CD14-positive monocyte (primary cell): ENCODE measurements at regions not wholly inside any gene's neighbourhood (a gene's known extent, or its start where the extent isn't known, plus 50 kb on each side); places are given as distances from the start of the nearest gene placed in this dataset.

Experiments used
- DNase-seq, 3 donors: peaks; one replicate each; pipeline ENCODE4 v3.0.0-alpha.2; 2011 to 2022
- H2AFZ ChIP-seq: 2 replicates; pipeline ENCODE4 v1.6.0; 2012; ENCODE audit warnings: mild to moderate bottlenecking, low read depth, low read length, inconsistent platforms; ENCODE audit not compliant: insufficient read depth, poor library complexity, severe bottlenecking
- H3K27ac ChIP-seq, 2 donors: 1 replicate in 1 of 2; 2 replicates in 1 of 2; pipeline ENCODE4 v1.5.1; 2012 to 2013; ENCODE audit warnings: low read length in 2 of 2, control low read depth in 1 of 2, inconsistent platforms in 1 of 2, low read depth in 1 of 2, mild to moderate bottlenecking in 1 of 2
- H3K27me3 ChIP-seq, 2 donors: one replicate each; pipeline versions ENCODE4 v1.6.0 to v1.6.1; 2011 to 2013; ENCODE audit warnings: low read length in 2 of 2; ENCODE audit not compliant: control insufficient read depth in 2 of 2, insufficient read depth in 2 of 2
- H3K36me3 ChIP-seq, 2 donors: replicated peaks in 1 of 2; 1 replicate in 1 of 2; 2 replicates in 1 of 2; pipeline versions ENCODE4 v1.5.1 to v1.6.1; 2012 to 2013; ENCODE audit warnings: low read length in 2 of 2, control low read depth in 1 of 2, inconsistent platforms in 1 of 2, mild to moderate bottlenecking in 1 of 2; ENCODE audit not compliant: insufficient read depth in 2 of 2, control insufficient read depth in 1 of 2
- H3K4me1 ChIP-seq, 2 donors: 1 replicate in 1 of 2; 2 replicates in 1 of 2; pipeline versions ENCODE4 v1.5.1 to v1.6.1; 2012 to 2013; ENCODE audit warnings: low read length in 2 of 2, control low read depth in 1 of 2, inconsistent platforms in 1 of 2, mild to moderate bottlenecking in 1 of 2, moderate library complexity in 1 of 2; ENCODE audit not compliant: insufficient read depth in 2 of 2, control insufficient read depth in 1 of 2
- H3K4me2 ChIP-seq: replicated peaks from 2 replicates; pipeline ENCODE3; 2012; ENCODE audit warnings: low read length, moderate library complexity, mild to moderate bottlenecking; ENCODE audit not compliant: poor library complexity, severe bottlenecking; ENCODE audit errors: extremely low read depth
- H3K4me3 ChIP-seq, 3 experiments: fragments of 200-600 bp in 1 of 3; sonication (generic) in 1 of 3; replicated peaks in 1 of 3; 1 replicate in 2 of 3; 2 replicates in 1 of 3; pipeline ENCODE4 v1.5.1; 2011 to 2013; ENCODE audit warnings: low read length in 3 of 3, mild to moderate bottlenecking in 3 of 3, control low read depth in 2 of 3, low read depth in 2 of 3, inconsistent platforms in 1 of 3, moderate library complexity in 1 of 3
- H3K79me2 ChIP-seq: 2 replicates; pipeline ENCODE4 v1.6.0; 2012; ENCODE audit warnings: mild to moderate bottlenecking, control low read depth, inconsistent platforms, low read length, moderate library complexity; ENCODE audit not compliant: insufficient read depth
- H3K9ac ChIP-seq: 2 replicates; pipeline ENCODE4 v1.6.0; 2017; ENCODE audit warnings: low read length, mild to moderate bottlenecking; ENCODE audit not compliant: insufficient read depth, poor library complexity, severe bottlenecking
- H3K9me3 ChIP-seq, 2 donors: replicated peaks in 1 of 2; 1 replicate in 1 of 2; 2 replicates in 1 of 2; pipeline versions ENCODE4 v1.5.1 to v1.6.1; 2012 to 2013; ENCODE audit warnings: low read length in 2 of 2, control low read depth in 1 of 2; ENCODE audit not compliant: control insufficient read depth in 1 of 2, insufficient read depth in 1 of 2
- H4K20me1 ChIP-seq: 2 replicates; pipeline ENCODE4 v1.6.0; 2012; ENCODE audit warnings: mild to moderate bottlenecking, low read length, control low read depth, moderate library complexity; ENCODE audit not compliant: insufficient read depth
- H3K27ac Mint-ChIP-seq, 7 donors: one replicate each; pipeline ENCODE4 v1.8.0; 2020; ENCODE audit warnings: mild to moderate bottlenecking in 7 of 7, mixed read lengths in 7 of 7, moderate library complexity in 6 of 7, inconsistent platforms in 2 of 7
- H3K27me3 Mint-ChIP-seq, 3 donors: one replicate each; pipeline ENCODE4 v1.8.0; 2021 to 2022; ENCODE audit warnings: low read depth in 3 of 3, mild to moderate bottlenecking in 3 of 3, mixed read lengths in 3 of 3, moderate library complexity in 3 of 3, inconsistent platforms in 1 of 3
- H3K36me3 Mint-ChIP-seq, 2 donors: one replicate each; pipeline ENCODE4 v1.8.0; 2020; ENCODE audit warnings: mixed read lengths in 2 of 2, inconsistent platforms in 1 of 2, mild to moderate bottlenecking in 1 of 2
- H3K4me1 Mint-ChIP-seq: one replicate; pipeline ENCODE4 v1.8.0; 2020; ENCODE audit warnings: mild to moderate bottlenecking, mixed read lengths
- H3K4me3 Mint-ChIP-seq, 2 donors: one replicate each; pipeline ENCODE4 v1.8.0; 2020; ENCODE audit warnings: mild to moderate bottlenecking in 2 of 2, mixed read lengths in 2 of 2, moderate library complexity in 1 of 2
- H3K9me3 Mint-ChIP-seq, 7 donors: one replicate each; pipeline ENCODE4 v1.8.0; 2020 to 2022; ENCODE audit warnings: mixed read lengths in 7 of 7, mild to moderate bottlenecking in 6 of 7, moderate library complexity in 6 of 7, inconsistent platforms in 2 of 7
- whole genome bisulfite sequencing: methylation state at CpG from one replicate; pipeline ENCODE4 v1.1.5; 2013; ENCODE audit warnings: missing lambda C conversion rate; ENCODE audit not compliant: insufficient coverage; 5-methylcytosine and 5-hydroxymethylcytosine counted together
- intact Hi-C, 2 donors: fragments of 100-400 bp; cut with micrococcal nuclease; formaldehyde crosslinking; loops; one replicate each; pipeline versions ENCODE4 v1.15.0 to v1.15.1; 2023
- TF ChIP-seq, protein P1 (sequence below): fragments of 200-600 bp; IDR thresholded peaks from one replicate; pipeline ENCODE4 v1.8.0; 2022; ENCODE audit warnings: antibody characterized with exemption, mild to moderate bottlenecking

DNA sequence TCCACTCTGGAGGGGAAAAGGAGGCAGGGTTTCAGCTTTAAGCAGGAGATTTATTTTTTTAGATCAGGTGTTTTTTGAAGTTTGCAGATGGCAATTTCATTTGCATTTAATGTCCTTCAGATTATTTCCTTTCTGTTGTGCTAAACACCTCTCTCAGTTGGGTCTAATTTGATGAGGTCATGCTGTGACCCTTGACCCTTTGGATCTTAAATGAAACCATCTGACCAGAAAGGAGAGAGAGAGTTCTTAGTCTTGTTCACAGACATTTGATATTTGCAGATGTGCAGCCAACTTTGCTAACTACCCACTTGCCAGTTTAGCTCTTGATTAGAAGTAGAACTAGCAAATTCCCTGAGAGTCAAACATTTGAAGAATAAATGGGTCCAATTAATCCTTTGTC, 101.5 kb upstream of the RAB11FIP2 start:
- Mint-ChIP-seq H3K4me1 (no peaks in the 10 kb centered on the region), H3K27me3 (peaks cover 0 to 1% (median 0%) of the 10 kb centered on the region in 3 donors), H3K36me3 (no peaks in the 10 kb centered on the region), H3K9me3 (peaks cover 0 to 5% (median 2%) of the 10 kb centered on the region in 7 donors), H3K27ac (no peak overlapping the region), H3K4me3 (no peak overlapping the region)
- Histone ChIP-seq H2AFZ (no peak overlapping the region), H3K9me3 (peaks cover 0 to 4% of the 10 kb centered on the region in 2 donors), H3K4me3 (no peak overlapping the region), H3K27me3 (no peaks in the 10 kb centered on the region), H3K9ac (no peak overlapping the region), H4K20me1 (no peaks in the 10 kb centered on the region), H3K4me2 (no peak overlapping the region), H3K79me2 (no peaks in the 10 kb centered on the region), H3K4me1 (no peaks in the 10 kb centered on the region), H3K27ac (no peak overlapping the region), H3K36me3 (no peaks in the 10 kb centered on the region)
- no peak for DNase-seq
- TF ChIP-seq, protein P1, sequence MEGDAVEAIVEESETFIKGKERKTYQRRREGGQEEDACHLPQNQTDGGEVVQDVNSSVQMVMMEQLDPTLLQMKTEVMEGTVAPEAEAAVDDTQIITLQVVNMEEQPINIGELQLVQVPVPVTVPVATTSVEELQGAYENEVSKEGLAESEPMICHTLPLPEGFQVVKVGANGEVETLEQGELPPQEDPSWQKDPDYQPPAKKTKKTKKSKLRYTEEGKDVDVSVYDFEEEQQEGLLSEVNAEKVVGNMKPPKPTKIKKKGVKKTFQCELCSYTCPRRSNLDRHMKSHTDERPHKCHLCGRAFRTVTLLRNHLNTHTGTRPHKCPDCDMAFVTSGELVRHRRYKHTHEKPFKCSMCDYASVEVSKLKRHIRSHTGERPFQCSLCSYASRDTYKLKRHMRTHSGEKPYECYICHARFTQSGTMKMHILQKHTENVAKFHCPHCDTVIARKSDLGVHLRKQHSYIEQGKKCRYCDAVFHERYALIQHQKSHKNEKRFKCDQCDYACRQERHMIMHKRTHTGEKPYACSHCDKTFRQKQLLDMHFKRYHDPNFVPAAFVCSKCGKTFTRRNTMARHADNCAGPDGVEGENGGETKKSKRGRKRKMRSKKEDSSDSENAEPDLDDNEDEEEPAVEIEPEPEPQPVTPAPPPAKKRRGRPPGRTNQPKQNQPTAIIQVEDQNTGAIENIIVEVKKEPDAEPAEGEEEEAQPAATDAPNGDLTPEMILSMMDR: no peak
- intact Hi-C loops: no loop called here

DNA sequence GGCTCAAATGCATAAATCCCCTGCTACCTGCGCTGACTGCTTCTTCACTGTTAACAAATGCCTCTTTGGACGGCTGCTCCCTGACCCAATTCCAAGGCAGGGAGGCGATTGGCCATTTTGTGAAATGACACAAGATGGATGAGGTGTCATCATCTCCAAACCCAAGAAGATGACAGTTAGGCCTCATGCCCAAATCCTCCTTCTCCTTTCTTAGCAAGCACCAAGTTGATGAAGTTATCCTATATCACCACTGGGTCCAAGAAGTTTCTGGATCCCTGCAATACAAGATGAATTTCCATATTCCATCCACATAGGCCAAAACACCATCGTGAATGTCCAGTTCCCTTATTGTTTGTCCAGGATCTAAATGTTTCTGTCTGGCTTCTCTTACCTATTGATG, 98.5 kb upstream of the RAB11FIP2 start:
- Histone ChIP-seq H3K27me3 (no peaks in the 10 kb centered on the region), H3K36me3 (no peaks in the 10 kb centered on the region), H2AFZ (no peak overlapping the region), H3K4me2 (no peak overlapping the region), H3K4me1 (no peaks in the 10 kb centered on the region), H3K4me3 (no peak overlapping the region), H4K20me1 (no peaks in the 10 kb centered on the region), H3K9ac (no peak overlapping the region), H3K79me2 (no peaks in the 10 kb centered on the region), H3K27ac (no peak overlapping the region), H3K9me3 (peaks cover 0 to 4% of the 10 kb centered on the region in 2 donors)
- WGBS: 87% methylated on average over 3 of the region's 4 CpGs
- intact Hi-C loops: no loop called here
- Mint-ChIP-seq H3K27ac (no peak overlapping the region), H3K4me1 (no peaks in the 10 kb centered on the region), H3K4me3 (no peak overlapping the region), H3K9me3 (peaks cover 0 to 6% (median 0%) of the 10 kb centered on the region in 7 donors), H3K36me3 (no peaks in the 10 kb centered on the region), H3K27me3 (peaks cover 0 to 2% (median 0%) of the 10 kb centered on the region in 3 donors)
- TF ChIP-seq, protein P1: no peak
- no peak for DNase-seq
